H9 (cell line): ENCODE measurements at regions not wholly inside any gene's neighbourhood (a gene's known extent, or its start where the extent isn't known, plus 50 kb on each side); places are given as distances from the start of the nearest gene placed in this dataset.

Experiments used
- DNase-seq: peaks from one replicate; pipeline ENCODE4 v3.0.0-alpha.2; 2017
- H2AFZ ChIP-seq: one replicate; pipeline ENCODE4 v1.6.1; 2013; ENCODE audit warnings: mild to moderate bottlenecking, low read length, control low read depth, moderate library complexity
- H2AK5ac ChIP-seq: 2 replicates; pipeline ENCODE4 v1.6.1; 2013; ENCODE audit warnings: low read length, control low read depth, mixed read lengths; ENCODE audit not compliant: insufficient read length
- H2BK120ac ChIP-seq: one replicate; pipeline ENCODE4 v1.6.1; 2013; ENCODE audit warnings: low read depth, mild to moderate bottlenecking, low read length, control low read depth, inconsistent platforms; ENCODE audit not compliant: poor library complexity, severe bottlenecking
- H2BK12ac ChIP-seq: 2 replicates; pipeline ENCODE4 v1.6.1; 2013; ENCODE audit warnings: low read length, control low read depth, mixed read lengths, low read depth; ENCODE audit not compliant: insufficient read length
- H2BK15ac ChIP-seq: 2 replicates; pipeline ENCODE4 v1.6.1; 2013; ENCODE audit warnings: low read depth, low read length, control low read depth
- H2BK20ac ChIP-seq: one replicate; pipeline ENCODE4 v1.6.1; 2013; ENCODE audit warnings: low read depth, mild to moderate bottlenecking, low read length, control low read depth, inconsistent platforms; ENCODE audit not compliant: poor library complexity, severe bottlenecking
- H2BK5ac ChIP-seq: 2 replicates; pipeline ENCODE4 v1.6.1; 2013; ENCODE audit warnings: low read length, control low read depth, mixed read lengths; ENCODE audit not compliant: insufficient read length
- H3K14ac ChIP-seq: 2 replicates; pipeline ENCODE4 v1.6.1; 2013; ENCODE audit warnings: low read length, control low read depth; ENCODE audit not compliant: insufficient read depth
- H3K18ac ChIP-seq: 2 replicates; pipeline ENCODE4 v1.6.1; 2013; ENCODE audit warnings: low read depth, mild to moderate bottlenecking, mixed read lengths, low read length, control low read depth; ENCODE audit not compliant: insufficient read length
- H3K23ac ChIP-seq: 2 replicates; pipeline ENCODE4 v1.6.1; 2013; ENCODE audit warnings: low read length, control low read depth, mixed read lengths, low read depth; ENCODE audit not compliant: insufficient read length
- H3K23me2 ChIP-seq: 2 replicates; pipeline ENCODE4 v1.6.1; 2013; ENCODE audit warnings: low read depth, mild to moderate bottlenecking, mixed read lengths, low read length, control low read depth; ENCODE audit not compliant: insufficient read length, poor library complexity, severe bottlenecking
- H3K27ac ChIP-seq: 2 replicates; pipeline ENCODE4 v1.5.1; 2013; ENCODE audit warnings: low read length, control low read depth, mixed read lengths, low read depth; ENCODE audit not compliant: insufficient read length
- H3K27me3 ChIP-seq: 2 replicates; pipeline ENCODE4 v1.6.1; 2013; ENCODE audit warnings: low read length, control low read depth, inconsistent platforms; ENCODE audit not compliant: insufficient read depth
- H3K4ac ChIP-seq: 2 replicates; pipeline ENCODE4 v1.6.1; 2013; ENCODE audit warnings: low read depth, mild to moderate bottlenecking, control low read depth, inconsistent platforms, low read length, moderate library complexity
- H3K4me1 ChIP-seq: 2 replicates; pipeline ENCODE4 v1.6.1; 2013; ENCODE audit warnings: low read length, control low read depth, inconsistent platforms; ENCODE audit not compliant: insufficient read depth
- H3K4me2 ChIP-seq: 2 replicates; pipeline ENCODE4 v1.6.1; 2013; ENCODE audit warnings: low read length, control low read depth, mixed read lengths; ENCODE audit not compliant: insufficient read length, insufficient read depth
- H3K56ac ChIP-seq: 2 replicates; pipeline ENCODE4 v1.6.1; 2013; ENCODE audit warnings: low read depth, mild to moderate bottlenecking, mixed read lengths, low read length, control low read depth; ENCODE audit not compliant: insufficient read length
- H3K79me1 ChIP-seq: 2 replicates; pipeline ENCODE4 v1.6.1; 2013; ENCODE audit warnings: low read depth, mild to moderate bottlenecking, moderate library complexity, low read length, control low read depth, inconsistent platforms; ENCODE audit not compliant: insufficient read depth, poor library complexity, severe bottlenecking
- H3K79me2 ChIP-seq: 2 replicates; pipeline ENCODE4 v1.6.1; 2013; ENCODE audit warnings: low read length, control low read depth, inconsistent platforms; ENCODE audit not compliant: insufficient read depth
- H3K9ac ChIP-seq: 2 replicates; pipeline ENCODE4 v1.6.1; 2013; ENCODE audit warnings: low read length, control low read depth, mixed read lengths; ENCODE audit not compliant: insufficient read length; ENCODE audit errors: extremely low read depth
- H3K9me3 ChIP-seq: one replicate; pipeline ENCODE4 v1.6.1; 2013; ENCODE audit warnings: low read depth, low read length, inconsistent platforms; ENCODE audit not compliant: control insufficient read depth
- H3T11ph ChIP-seq: one replicate; pipeline ENCODE4 v1.6.1; 2013; ENCODE audit warnings: mild to moderate bottlenecking, low read length, control low read depth, inconsistent platforms
- H4K20me1 ChIP-seq: one replicate; pipeline ENCODE4 v1.6.1; 2013; ENCODE audit not compliant: control insufficient read depth, insufficient read length, insufficient read depth
- H4K5ac ChIP-seq: 2 replicates; pipeline ENCODE4 v1.6.1; 2013; ENCODE audit warnings: low read depth, mild to moderate bottlenecking, mixed read lengths, low read length, control low read depth; ENCODE audit not compliant: insufficient read length
- H4K8ac ChIP-seq: replicated peaks from 2 replicates; pipeline ENCODE4 v1.6.1; 2013; ENCODE audit warnings: low read length, control low read depth, mixed read lengths, low read depth; ENCODE audit not compliant: insufficient read length
- H4K91ac ChIP-seq: 2 replicates; pipeline ENCODE4 v1.6.1; 2013; ENCODE audit warnings: low read depth, mild to moderate bottlenecking, moderate library complexity, mixed read lengths, low read length, control low read depth; ENCODE audit not compliant: insufficient read length
- H3K27ac Mint-ChIP-seq, 3 experiments: 2 replicates in 2 of 3; 3 replicates in 1 of 3; pipeline ENCODE4 v1.8.0; 2020 to 2021; ENCODE audit warnings: mixed read lengths in 3 of 3, mild to moderate bottlenecking in 1 of 3, moderate library complexity in 1 of 3
- H3K27me3 Mint-ChIP-seq: 2 replicates; pipeline ENCODE4 v1.8.0; 2021; ENCODE audit warnings: low read depth, mild to moderate bottlenecking, moderate library complexity, mixed read lengths
- H3K36me3 Mint-ChIP-seq, 3 experiments: 2 replicates in 2 of 3; 3 replicates in 1 of 3; pipeline ENCODE4 v1.8.0; 2020 to 2021; ENCODE audit warnings: low read depth in 3 of 3, mixed read lengths in 3 of 3; ENCODE audit not compliant: insufficient read depth in 1 of 3
- H3K4me1 Mint-ChIP-seq, 2 experiments: 2 replicates each; pipeline ENCODE4 v1.8.0; 2020; ENCODE audit warnings: mixed read lengths in 2 of 2
- H3K4me3 Mint-ChIP-seq, 2 experiments: 2 replicates in 1 of 2; 3 replicates in 1 of 2; pipeline ENCODE4 v1.8.0; 2020 to 2021; ENCODE audit warnings: mild to moderate bottlenecking in 2 of 2, mixed read lengths in 2 of 2, moderate library complexity in 1 of 2
- H3K9me3 Mint-ChIP-seq, 2 experiments: 2 replicates in 1 of 2; 3 replicates in 1 of 2; pipeline ENCODE4 v1.8.0; 2020; ENCODE audit warnings: mild to moderate bottlenecking in 2 of 2, mixed read lengths in 2 of 2, moderate library complexity in 1 of 2
- WGBS: extraction: QIAGEN DNeasy Blood & Tissue Kit; methylation state at CpG from one replicate; pipeline ENCODE4 v1.1.7; 2013; ENCODE audit warnings: missing lambda C conversion rate, low lambda C conversion rate, mixed read lengths; ENCODE audit not compliant: insufficient read length; ENCODE audit errors: extremely low coverage; 5-methylcytosine and 5-hydroxymethylcytosine counted together
- TF ChIP-seq, protein P1 (sequence below): fragments of 200-600 bp; sonication (generic); conservative IDR thresholded peaks from 3 replicates; pipeline ENCODE4 v1.8.0; 2021; ENCODE audit warnings: antibody characterized with exemption, mild to moderate bottlenecking

- Histone ChIP-seq H3K27ac (no peak overlapping the region), H4K8ac (no peak overlapping the region), H2BK5ac (no peak overlapping the region), H3K4me2 (no peak overlapping the region), H3K9ac (no peak overlapping the region), H3K23ac (no peak overlapping the region), H2BK12ac (no peak overlapping the region), H3K9me3 (no peaks in the 10 kb centered on the region), H3K79me1 (no peaks in the 10 kb centered on the region), H3K23me2 (no peaks in the 10 kb centered on the region), H3K14ac (no peak overlapping the region; the same call in 1 of the 2 replicates), H2AFZ (no peak overlapping the region), H3K18ac (no peak overlapping the region), H3K27me3 (no peaks in the 10 kb centered on the region), H3K4me1 (no peaks in the 10 kb centered on the region), H3K4ac (no peak overlapping the region), H3K56ac (no peak overlapping the region), H2BK120ac (no peak overlapping the region), H3T11ph (no peak overlapping the region), H4K5ac (no peak overlapping the region), H2BK15ac (no peak overlapping the region), H3K79me2 (no peaks in the 10 kb centered on the region), H2BK20ac (no peak overlapping the region), H4K91ac (no peak overlapping the region), H4K20me1 (no peaks in the 10 kb centered on the region), H2AK5ac (no peak overlapping the region)
- Mint-ChIP-seq H3K9me3 (peaks cover 22 to 25% of the 10 kb centered on the region in 2 experiments), H3K27me3 (peaks cover 25% of the 10 kb centered on the region), H3K4me3 (no peak overlapping the region), H3K4me1 (no peaks in the 10 kb centered on the region), H3K27ac (no peak overlapping the region), H3K36me3 (peaks cover 0 to 23% (median 3%) of the 10 kb centered on the region in 3 experiments; a peak in 5 of 7 replicates)
- TF ChIP-seq, protein P1, sequence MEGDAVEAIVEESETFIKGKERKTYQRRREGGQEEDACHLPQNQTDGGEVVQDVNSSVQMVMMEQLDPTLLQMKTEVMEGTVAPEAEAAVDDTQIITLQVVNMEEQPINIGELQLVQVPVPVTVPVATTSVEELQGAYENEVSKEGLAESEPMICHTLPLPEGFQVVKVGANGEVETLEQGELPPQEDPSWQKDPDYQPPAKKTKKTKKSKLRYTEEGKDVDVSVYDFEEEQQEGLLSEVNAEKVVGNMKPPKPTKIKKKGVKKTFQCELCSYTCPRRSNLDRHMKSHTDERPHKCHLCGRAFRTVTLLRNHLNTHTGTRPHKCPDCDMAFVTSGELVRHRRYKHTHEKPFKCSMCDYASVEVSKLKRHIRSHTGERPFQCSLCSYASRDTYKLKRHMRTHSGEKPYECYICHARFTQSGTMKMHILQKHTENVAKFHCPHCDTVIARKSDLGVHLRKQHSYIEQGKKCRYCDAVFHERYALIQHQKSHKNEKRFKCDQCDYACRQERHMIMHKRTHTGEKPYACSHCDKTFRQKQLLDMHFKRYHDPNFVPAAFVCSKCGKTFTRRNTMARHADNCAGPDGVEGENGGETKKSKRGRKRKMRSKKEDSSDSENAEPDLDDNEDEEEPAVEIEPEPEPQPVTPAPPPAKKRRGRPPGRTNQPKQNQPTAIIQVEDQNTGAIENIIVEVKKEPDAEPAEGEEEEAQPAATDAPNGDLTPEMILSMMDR = no peak
- WGBS = no CpG with 5 or more reads among the region's 9 CpGs
- DNase-seq = no peak
Measured at GRCh38 chr20:48502758-48503157, 325.0 kb downstream of the PREX1 start.
